ENCODE measurements at regions not wholly inside any gene's neighbourhood (a gene's known extent, or its start where the extent isn't known, plus 50 kb on each side); places are given as distances from the start of the nearest gene placed in this dataset.

DNA sequence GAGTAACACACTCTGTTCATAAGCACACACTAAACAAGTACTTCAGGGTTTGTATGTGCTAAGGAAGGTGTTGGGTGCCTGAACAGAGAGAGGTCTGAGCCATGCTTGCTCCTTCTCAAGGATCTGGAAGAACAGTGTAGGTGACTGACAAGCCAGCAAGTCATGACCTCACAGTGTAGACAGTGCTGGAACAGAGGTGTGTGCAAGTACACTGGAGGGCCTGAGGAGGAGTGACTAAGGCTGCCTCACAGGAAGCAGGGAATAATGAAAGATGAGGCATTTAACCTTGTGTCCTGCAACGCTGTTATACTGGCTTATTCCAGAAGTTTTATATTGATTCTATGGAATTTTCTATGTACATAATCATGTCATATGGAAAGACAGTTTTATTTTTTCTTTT, 83.9 kb downstream of the TMEM174 start:
- H3K4me3 ChIP-seq (ENCODE audit: low read depth, low read length): no peak overlapping the region
- TF ChIP-seq, protein P1, sequence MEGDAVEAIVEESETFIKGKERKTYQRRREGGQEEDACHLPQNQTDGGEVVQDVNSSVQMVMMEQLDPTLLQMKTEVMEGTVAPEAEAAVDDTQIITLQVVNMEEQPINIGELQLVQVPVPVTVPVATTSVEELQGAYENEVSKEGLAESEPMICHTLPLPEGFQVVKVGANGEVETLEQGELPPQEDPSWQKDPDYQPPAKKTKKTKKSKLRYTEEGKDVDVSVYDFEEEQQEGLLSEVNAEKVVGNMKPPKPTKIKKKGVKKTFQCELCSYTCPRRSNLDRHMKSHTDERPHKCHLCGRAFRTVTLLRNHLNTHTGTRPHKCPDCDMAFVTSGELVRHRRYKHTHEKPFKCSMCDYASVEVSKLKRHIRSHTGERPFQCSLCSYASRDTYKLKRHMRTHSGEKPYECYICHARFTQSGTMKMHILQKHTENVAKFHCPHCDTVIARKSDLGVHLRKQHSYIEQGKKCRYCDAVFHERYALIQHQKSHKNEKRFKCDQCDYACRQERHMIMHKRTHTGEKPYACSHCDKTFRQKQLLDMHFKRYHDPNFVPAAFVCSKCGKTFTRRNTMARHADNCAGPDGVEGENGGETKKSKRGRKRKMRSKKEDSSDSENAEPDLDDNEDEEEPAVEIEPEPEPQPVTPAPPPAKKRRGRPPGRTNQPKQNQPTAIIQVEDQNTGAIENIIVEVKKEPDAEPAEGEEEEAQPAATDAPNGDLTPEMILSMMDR (IDR thresholded peaks at IDR 0.05; ENCODE audit: borderline replicate concordance, insufficient read depth, low read depth, low read length): no peak

DNA sequence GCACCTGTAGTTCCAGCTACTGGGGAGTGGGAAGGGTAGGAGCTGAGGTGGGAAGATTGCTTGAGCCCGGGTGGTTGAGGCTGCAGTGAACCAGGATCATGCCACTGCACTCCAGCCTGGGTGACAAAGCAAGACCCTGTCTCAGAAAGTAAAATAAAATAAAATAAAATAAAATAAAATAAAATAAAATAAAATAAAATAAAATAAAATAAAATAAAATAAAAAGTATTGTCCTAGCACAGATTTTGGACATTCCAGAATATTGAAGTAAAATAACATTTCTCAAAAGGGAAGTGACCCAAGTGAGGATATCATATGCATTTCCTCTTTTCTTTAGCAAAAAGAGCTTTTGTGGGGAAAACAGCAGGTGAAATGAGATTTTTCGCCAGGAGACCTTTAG, 83.5 kb downstream of the TMEM174 start:
- TF ChIP-seq, protein P1 (IDR thresholded peaks at IDR 0.05; ENCODE audit: borderline replicate concordance, insufficient read depth, low read depth, low read length): no peak
- H3K4me3 ChIP-seq (ENCODE audit: low read depth, low read length): no peak overlapping the region

DNA sequence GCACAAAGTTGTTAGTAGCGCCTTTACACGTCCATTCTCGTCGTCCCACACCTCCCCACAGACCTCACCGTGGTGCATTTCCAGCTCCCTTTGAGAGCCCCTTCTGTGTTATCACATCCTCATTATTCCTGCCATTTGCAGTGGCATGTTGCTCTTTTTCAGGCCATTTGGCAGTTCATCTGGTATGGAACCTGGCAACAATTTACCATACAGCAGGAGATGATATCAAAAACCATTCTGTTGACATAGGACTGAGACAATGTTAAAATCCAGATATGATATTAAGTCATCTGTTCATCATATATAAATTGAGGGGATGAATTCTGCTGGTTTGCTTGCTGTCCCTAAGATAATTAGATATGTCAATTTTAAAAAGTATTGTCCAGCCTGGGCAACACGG, 83.0 kb downstream of the TMEM174 start:
- TF ChIP-seq, protein P1 (IDR thresholded peaks at IDR 0.05; ENCODE audit: borderline replicate concordance, insufficient read depth, low read depth, low read length): no peak
- H3K4me3 ChIP-seq (ENCODE audit: low read depth, low read length): no peak overlapping the region

DNA sequence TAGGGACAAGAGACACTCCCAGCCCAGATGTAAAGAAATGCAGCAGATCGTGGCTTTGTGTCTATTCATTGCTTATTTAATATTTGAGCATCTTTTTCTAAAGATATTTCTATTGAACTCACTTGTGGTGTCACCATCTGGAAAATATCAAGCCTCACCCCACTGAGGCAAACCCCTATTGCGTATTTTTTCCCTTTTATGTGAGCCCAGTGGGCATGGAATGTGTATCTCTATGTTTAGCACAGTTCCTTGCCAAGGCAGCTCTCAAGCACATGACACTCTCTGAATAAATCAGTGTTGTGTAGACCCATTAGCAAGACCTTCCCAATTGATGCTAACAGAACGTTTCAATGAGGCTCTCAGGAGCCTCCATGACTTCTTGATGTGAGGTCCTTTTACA, 81.6 kb downstream of the TMEM174 start:
- TF ChIP-seq, protein P1 (IDR thresholded peaks at IDR 0.05; ENCODE audit: borderline replicate concordance, insufficient read depth, low read depth, low read length): no peak
- H3K4me3 ChIP-seq (ENCODE audit: low read depth, low read length): no peak overlapping the region

DNA sequence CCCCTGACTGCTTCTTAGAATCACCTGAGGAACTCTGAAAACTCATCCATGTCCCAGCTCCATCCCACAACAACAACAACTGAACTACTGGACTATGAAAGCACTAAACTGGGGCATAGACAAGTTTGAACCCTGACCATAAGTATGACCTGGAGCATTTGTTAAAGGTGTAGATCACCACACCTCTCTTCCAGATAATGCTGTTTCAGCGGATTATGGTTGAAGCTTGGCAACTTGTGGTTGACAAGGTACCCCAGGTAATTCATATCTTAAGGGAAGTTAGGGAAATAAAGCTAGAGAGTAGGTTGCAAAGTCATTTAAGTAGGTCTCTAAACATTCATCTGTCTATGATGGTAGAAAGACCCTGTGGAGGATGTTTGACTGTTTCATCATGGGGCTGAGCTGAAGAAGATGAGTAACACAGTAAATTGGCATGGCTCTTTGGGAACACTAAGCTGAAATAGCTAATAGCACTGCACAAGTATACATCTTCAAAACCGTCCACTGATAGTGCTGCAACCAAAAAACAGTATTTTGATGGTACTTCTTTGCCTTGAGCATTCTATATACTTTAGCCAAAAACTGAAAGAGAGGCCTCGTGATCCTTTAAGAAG, 80.2 kb downstream of the TMEM174 start:
- no peak overlapping the region for H3K4me3 ChIP-seq (ENCODE audit: low read depth, low read length)
- TF ChIP-seq, protein P1 (IDR thresholded peaks at IDR 0.05; ENCODE audit: borderline replicate concordance, insufficient read depth, low read depth, low read length): no peak

DNA sequence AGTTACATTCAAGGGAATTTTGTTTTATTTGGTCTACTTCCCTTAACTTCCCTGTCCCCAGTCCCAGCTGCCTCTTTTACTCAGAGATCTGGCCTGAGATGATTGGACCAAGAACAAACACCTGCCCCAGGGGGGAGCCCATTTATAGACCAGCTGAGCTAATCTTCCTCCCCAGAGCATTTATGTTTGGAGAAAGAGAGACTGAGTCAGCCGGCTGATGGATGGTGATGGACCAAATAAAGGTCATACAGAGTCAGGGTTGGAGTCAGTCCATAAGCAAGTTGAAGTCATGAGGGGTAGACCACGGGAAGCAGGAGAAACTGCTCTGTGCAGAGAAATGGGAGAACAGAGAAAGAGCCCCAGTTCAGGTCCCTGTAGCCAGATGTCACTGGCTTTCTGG, 77.7 kb downstream of the TMEM174 start:
- no peak overlapping the region for H3K4me3 ChIP-seq (ENCODE audit: low read depth, low read length)
- TF ChIP-seq, protein P1 (IDR thresholded peaks at IDR 0.05; ENCODE audit: borderline replicate concordance, insufficient read depth, low read depth, low read length): no peak

DNA sequence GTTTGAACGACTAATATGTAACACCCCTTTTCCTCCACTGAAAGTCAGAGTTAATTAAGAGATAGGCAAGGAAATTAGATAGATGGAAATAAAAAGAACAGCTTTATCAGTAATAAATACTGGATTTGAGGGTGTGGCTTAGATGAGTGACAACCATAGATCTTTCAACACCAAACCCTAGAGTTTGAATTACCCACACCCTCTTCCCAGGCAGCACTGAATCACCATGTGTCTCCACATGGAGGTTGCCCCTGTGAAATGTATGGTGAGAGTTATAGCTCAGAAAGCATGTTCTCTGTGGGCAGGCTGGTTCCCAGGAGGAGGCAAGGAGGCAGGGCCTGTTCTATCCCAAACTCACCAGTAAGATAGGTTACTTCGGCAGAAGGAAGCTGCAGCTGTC, 69.7 kb downstream of the TMEM174 start:
- TF ChIP-seq, protein P1 (IDR thresholded peaks at IDR 0.05; ENCODE audit: borderline replicate concordance, insufficient read depth, low read depth, low read length): no peak
- H3K4me3 ChIP-seq (ENCODE audit: low read depth, low read length): no peak overlapping the region
